BLaER1 treated with 17β-estradiol and CSF1 and Interleukin-3, amounts not matched to agents 10 nM and 100 nM (cell line): ENCODE measurements at regions not wholly inside any gene's neighbourhood (a gene's known extent, or its start where the extent isn't known, plus 50 kb on each side); places are given as distances from the start of the nearest gene placed in this dataset.

Experiments
- H3K27ac ChIP-seq, 11 experiments: shearing (Covaris generic); formaldehyde crosslinking; 2 replicates each; pipeline ENCODE4 v1.8.1; 2022
- H3K27me3 ChIP-seq, 11 experiments: shearing (Covaris generic); formaldehyde crosslinking; 2 replicates each; pipeline ENCODE4 v1.8.1; 2022
- H3K36me3 ChIP-seq, 11 experiments: shearing (Covaris generic); formaldehyde crosslinking; 2 replicates each; pipeline ENCODE4 v1.8.1; 2022
- H3K4me1 ChIP-seq, 10 experiments: shearing (Covaris generic); formaldehyde crosslinking; 2 replicates each; pipeline ENCODE4 v1.8.1; 2022
- H3K4me2 ChIP-seq, 11 experiments: shearing (Covaris generic); formaldehyde crosslinking; 2 replicates each; pipeline ENCODE4 v1.8.1; 2022
- H3K4me3 ChIP-seq, 10 experiments: shearing (Covaris generic); formaldehyde crosslinking; 2 replicates each; pipeline ENCODE4 v1.8.1; 2022
- H3K9ac ChIP-seq, 11 experiments: shearing (Covaris generic); formaldehyde crosslinking; 2 replicates each; pipeline ENCODE4 v1.8.1; 2022
- H3K9me3 ChIP-seq, 11 experiments: shearing (Covaris generic); formaldehyde crosslinking; replicated peaks in 1 of 11; 2 replicates each; pipeline ENCODE4 v1.8.1; 2022
- H4K20me1 ChIP-seq, 11 experiments: shearing (Covaris generic); formaldehyde crosslinking; 2 replicates each; pipeline ENCODE4 v1.8.1; 2022
- Cebpa-rat ChIP-seq, 11 experiments: shearing (Covaris generic); IDR thresholded peaks; 2 replicates each; pipeline ENCODE4 v1.8.1; 2022

GRCh38 chr2:120960770-120961366 lies 225.2 kb downstream of the GLI2 start:
- H3K4me2 ChIP-seq, result no peak overlapping the region
- no peaks in the 10 kb centered on the region; a peak in 1 of 22 replicates for H4K20me1 ChIP-seq
- H3K4me1 ChIP-seq, result peaks cover 0 to 9% (median 0%) of the 10 kb centered on the region in 10 experiments; a peak in 4 of 20 replicates
- no peak overlapping the region for H3K27ac ChIP-seq
- TF ChIP-seq Cebpa-rat (IDR thresholded peaks at IDR 0.05), result no peak
- no peaks in the 10 kb centered on the region for H3K27me3 ChIP-seq
- no peaks in the 10 kb centered on the region for H3K9me3 ChIP-seq
- no peak overlapping the region for H3K4me3 ChIP-seq
- H3K36me3 ChIP-seq, result no peaks in the 10 kb centered on the region
- H3K9ac ChIP-seq, result no peak overlapping the region

GRCh38 chr2:120961396-120961795 lies 225.7 kb downstream of the GLI2 start:
- peaks cover 0 to 9% (median 0%) of the 10 kb centered on the region in 10 experiments; a peak in 4 of 20 replicates for H3K4me1 ChIP-seq
- no peak overlapping the region for H3K27ac ChIP-seq
- no peaks in the 10 kb centered on the region for H3K27me3 ChIP-seq
- H4K20me1 ChIP-seq, result no peaks in the 10 kb centered on the region; a peak in 1 of 22 replicates
- H3K9me3 ChIP-seq, result no peaks in the 10 kb centered on the region
- no peak overlapping the region for H3K4me3 ChIP-seq
- H3K9ac ChIP-seq, result no peak overlapping the region
- no peak for TF ChIP-seq Cebpa-rat (IDR thresholded peaks at IDR 0.05)
- H3K36me3 ChIP-seq, result no peaks in the 10 kb centered on the region
- H3K4me2 ChIP-seq, result no peak overlapping the region

GRCh38 chr2:120963997-120964705 lies 228.5 kb downstream of the GLI2 start:
- H3K36me3 ChIP-seq, result no peaks in the 10 kb centered on the region
- no peaks in the 10 kb centered on the region; a peak in 1 of 22 replicates for H4K20me1 ChIP-seq
- peak overlapping the region in 1 of 11 experiments; percentile 20; a peak in 3 of 22 replicates for H3K4me2 ChIP-seq
- no peaks in the 10 kb centered on the region for H3K27me3 ChIP-seq
- H3K9ac ChIP-seq, result no peak overlapping the region
- peaks cover 0 to 5% (median 0%) of the 10 kb centered on the region in 11 experiments; a peak in 2 of 22 replicates for H3K9me3 ChIP-seq
- no peak overlapping the region for H3K27ac ChIP-seq
- H3K4me1 ChIP-seq, result peaks cover 0 to 9% (median 0%) of the 10 kb centered on the region in 10 experiments; a peak in 4 of 20 replicates
- H3K4me3 ChIP-seq, result no peak overlapping the region
- TF ChIP-seq Cebpa-rat (IDR thresholded peaks at IDR 0.05), result no peak

- no peak overlapping the region for H3K4me2 ChIP-seq
- peaks cover 0 to 12% (median 1%) of the 10 kb centered on the region in 10 experiments; a peak in 6 of 20 replicates for H3K4me1 ChIP-seq
- no peaks in the 10 kb centered on the region; a peak in 1 of 22 replicates for H4K20me1 ChIP-seq
- H3K9ac ChIP-seq, result no peak overlapping the region
- no peak overlapping the region for H3K4me3 ChIP-seq
- peaks cover 0 to 10% (median 0%) of the 10 kb centered on the region in 11 experiments; a peak in 3 of 22 replicates for H3K9me3 ChIP-seq
- H3K27me3 ChIP-seq, result no peaks in the 10 kb centered on the region
- no peaks in the 10 kb centered on the region for H3K36me3 ChIP-seq
- TF ChIP-seq Cebpa-rat (IDR thresholded peaks at IDR 0.05), result no peak
- H3K27ac ChIP-seq, result no peak overlapping the region
Measured at GRCh38 chr2:120964819-120965218, 229.2 kb downstream of the GLI2 start.

GRCh38 chr2:120966510-120967254 lies 231.0 kb downstream of the GLI2 start:
- Histone ChIP-seq H3K4me3 (no peak overlapping the region), H3K27ac (no peak overlapping the region), H3K4me2 (no peak overlapping the region), H3K4me1 (peaks cover 0 to 18% (median 7%) of the 10 kb centered on the region in 10 experiments; a peak in 7 of 20 replicates), H4K20me1 (no peaks in the 10 kb centered on the region; a peak in 1 of 22 replicates), H3K9me3 (peaks cover 0 to 11% (median 0%) of the 10 kb centered on the region in 11 experiments; a peak in 3 of 22 replicates), H3K27me3 (no peaks in the 10 kb centered on the region), H3K36me3 (no peaks in the 10 kb centered on the region), H3K9ac (no peak overlapping the region)
- TF ChIP-seq Cebpa-rat (IDR thresholded peaks at IDR 0.05), result no peak

- Histone ChIP-seq H3K4me3 (no peak overlapping the region), H3K9ac (no peak overlapping the region), H3K4me2 (no peak overlapping the region), H3K4me1 (peaks cover 0 to 17% (median 7%) of the 10 kb centered on the region in 10 experiments; a peak in 7 of 20 replicates), H3K27ac (no peak overlapping the region), H3K27me3 (no peaks in the 10 kb centered on the region), H4K20me1 (no peaks in the 10 kb centered on the region; a peak in 1 of 22 replicates), H3K9me3 (peaks cover 0 to 11% (median 0%) of the 10 kb centered on the region in 11 experiments; a peak in 3 of 22 replicates), H3K36me3 (no peaks in the 10 kb centered on the region)
- no peak for TF ChIP-seq Cebpa-rat (IDR thresholded peaks at IDR 0.05)
Measured at GRCh38 chr2:120968307-120969015, 232.8 kb downstream of the GLI2 start.

- Histone ChIP-seq H3K4me1 (peaks cover 0 to 13% (median 7%) of the 10 kb centered on the region in 10 experiments; a peak in 6 of 20 replicates), H3K9me3 (peaks cover 0 to 11% (median 0%) of the 10 kb centered on the region in 11 experiments; a peak in 3 of 22 replicates), H3K4me2 (peak overlapping the region in 4 of 11 experiments; percentile 3 to 33 (median 12); a peak in 3 of 22 replicates), H3K9ac (no peak overlapping the region), H3K36me3 (no peaks in the 10 kb centered on the region), H3K27ac (no peak overlapping the region), H3K4me3 (no peak overlapping the region), H4K20me1 (no peaks in the 10 kb centered on the region), H3K27me3 (no peaks in the 10 kb centered on the region)
- TF ChIP-seq Cebpa-rat (IDR thresholded peaks at IDR 0.05), result no peak
Measured at GRCh38 chr2:120969613-120970355, 234.1 kb downstream of the GLI2 start.

GRCh38 chr2:120971866-120972265 lies 236.2 kb downstream of the GLI2 start:
- H4K20me1 ChIP-seq, result no peaks in the 10 kb centered on the region
- H3K27me3 ChIP-seq, result no peaks in the 10 kb centered on the region
- H3K27ac ChIP-seq, result no peak overlapping the region
- peaks cover 0 to 11% (median 0%) of the 10 kb centered on the region in 11 experiments; a peak in 3 of 22 replicates for H3K9me3 ChIP-seq
- TF ChIP-seq Cebpa-rat (IDR thresholded peaks at IDR 0.05), result no peak
- H3K9ac ChIP-seq, result no peak overlapping the region
- H3K36me3 ChIP-seq, result no peaks in the 10 kb centered on the region
- no peak overlapping the region for H3K4me3 ChIP-seq
- no peak overlapping the region for H3K4me2 ChIP-seq
- peaks cover 0 to 13% (median 7%) of the 10 kb centered on the region in 10 experiments; a peak in 6 of 20 replicates for H3K4me1 ChIP-seq
